ENCODE measurements at regions not wholly inside any gene's neighbourhood (a gene's known extent, or its start where the extent isn't known, plus 50 kb on each side); places are given as distances from the start of the nearest gene placed in this dataset.

- TF ChIP-seq MAX (CRISPR knock-in tag; IDR thresholded peaks at IDR 0.05) (no peak), ZNF263 (CRISPR knock-in tag; IDR thresholded peaks at IDR 0.05; ENCODE audit: low read depth) (no peak), SP1 (CRISPR knock-in tag; conservative IDR thresholded peaks at IDR 0.05) (no peak), FOXK1 (CRISPR knock-in tag; IDR thresholded peaks at IDR 0.05) (no peak), USF2 (CRISPR knock-in tag; IDR thresholded peaks at IDR 0.05) (no peak), TEAD1 (CRISPR knock-in tag; IDR thresholded peaks at IDR 0.05) (no peak), SMAD3 (CRISPR knock-in tag; IDR thresholded peaks at IDR 0.05; ENCODE audit: borderline replicate concordance) (no peak), ELF4 (CRISPR knock-in tag; IDR thresholded peaks at IDR 0.05; ENCODE audit: low read depth) (no peak)
- TF ChIP-seq, protein P1, sequence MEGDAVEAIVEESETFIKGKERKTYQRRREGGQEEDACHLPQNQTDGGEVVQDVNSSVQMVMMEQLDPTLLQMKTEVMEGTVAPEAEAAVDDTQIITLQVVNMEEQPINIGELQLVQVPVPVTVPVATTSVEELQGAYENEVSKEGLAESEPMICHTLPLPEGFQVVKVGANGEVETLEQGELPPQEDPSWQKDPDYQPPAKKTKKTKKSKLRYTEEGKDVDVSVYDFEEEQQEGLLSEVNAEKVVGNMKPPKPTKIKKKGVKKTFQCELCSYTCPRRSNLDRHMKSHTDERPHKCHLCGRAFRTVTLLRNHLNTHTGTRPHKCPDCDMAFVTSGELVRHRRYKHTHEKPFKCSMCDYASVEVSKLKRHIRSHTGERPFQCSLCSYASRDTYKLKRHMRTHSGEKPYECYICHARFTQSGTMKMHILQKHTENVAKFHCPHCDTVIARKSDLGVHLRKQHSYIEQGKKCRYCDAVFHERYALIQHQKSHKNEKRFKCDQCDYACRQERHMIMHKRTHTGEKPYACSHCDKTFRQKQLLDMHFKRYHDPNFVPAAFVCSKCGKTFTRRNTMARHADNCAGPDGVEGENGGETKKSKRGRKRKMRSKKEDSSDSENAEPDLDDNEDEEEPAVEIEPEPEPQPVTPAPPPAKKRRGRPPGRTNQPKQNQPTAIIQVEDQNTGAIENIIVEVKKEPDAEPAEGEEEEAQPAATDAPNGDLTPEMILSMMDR (IDR thresholded peaks at IDR 0.05): no peak
- TF ChIP-seq, protein P2, sequence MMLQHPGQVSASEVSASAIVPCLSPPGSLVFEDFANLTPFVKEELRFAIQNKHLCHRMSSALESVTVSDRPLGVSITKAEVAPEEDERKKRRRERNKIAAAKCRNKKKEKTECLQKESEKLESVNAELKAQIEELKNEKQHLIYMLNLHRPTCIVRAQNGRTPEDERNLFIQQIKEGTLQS (CRISPR knock-in tag; conservative IDR thresholded peaks at IDR 0.05): no peak
- TF ChIP-seq, protein P3, sequence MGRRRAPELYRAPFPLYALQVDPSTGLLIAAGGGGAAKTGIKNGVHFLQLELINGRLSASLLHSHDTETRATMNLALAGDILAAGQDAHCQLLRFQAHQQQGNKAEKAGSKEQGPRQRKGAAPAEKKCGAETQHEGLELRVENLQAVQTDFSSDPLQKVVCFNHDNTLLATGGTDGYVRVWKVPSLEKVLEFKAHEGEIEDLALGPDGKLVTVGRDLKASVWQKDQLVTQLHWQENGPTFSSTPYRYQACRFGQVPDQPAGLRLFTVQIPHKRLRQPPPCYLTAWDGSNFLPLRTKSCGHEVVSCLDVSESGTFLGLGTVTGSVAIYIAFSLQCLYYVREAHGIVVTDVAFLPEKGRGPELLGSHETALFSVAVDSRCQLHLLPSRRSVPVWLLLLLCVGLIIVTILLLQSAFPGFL (CRISPR knock-in tag; IDR thresholded peaks at IDR 0.05; ENCODE audit: borderline replicate concordance): no peak
These were observed 98.9 kb upstream of the MAPRE2 start for GRCh38 chr18:34942276-34942675.

Data from WTC11 (cell line).